ENCODE measurements at regions not wholly inside any gene's neighbourhood (a gene's known extent, or its start where the extent isn't known, plus 50 kb on each side); places are given as distances from the start of the nearest gene placed in this dataset.
"Not testable (repeated sequence)": the region's sequence is repeated elsewhere in the genome, so short reads cannot be mapped to it uniquely, and the experiment has no call there.

DNA sequence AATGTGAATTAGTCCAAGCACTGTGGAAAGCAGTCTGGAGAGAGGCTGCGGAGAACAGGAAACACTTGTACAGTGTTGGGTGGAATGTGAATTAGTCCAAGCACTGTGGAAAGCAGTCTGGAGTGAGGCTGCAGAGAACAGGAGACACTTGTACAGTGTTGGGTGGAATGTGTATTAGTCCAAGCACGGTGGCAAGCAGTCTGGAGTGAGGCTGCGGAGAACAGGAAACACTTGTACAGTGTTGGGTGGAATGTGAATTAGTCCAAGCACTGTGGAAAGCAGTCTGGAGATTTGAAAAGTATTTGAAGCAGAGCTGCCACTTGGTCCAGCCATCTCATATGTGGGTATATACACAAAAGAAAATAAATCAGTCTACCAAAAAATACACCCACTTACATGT lies 111.5 kb downstream of the OR4M2 start:
- in situ Hi-C loops (cut with HindIII; ENCODE audit: low pct_unique_long_range_greater_than_20kb, low sequenced_read_pairs); DNase-seq (ENCODE audit: low read depth): not testable (repeated sequence)

DNA sequence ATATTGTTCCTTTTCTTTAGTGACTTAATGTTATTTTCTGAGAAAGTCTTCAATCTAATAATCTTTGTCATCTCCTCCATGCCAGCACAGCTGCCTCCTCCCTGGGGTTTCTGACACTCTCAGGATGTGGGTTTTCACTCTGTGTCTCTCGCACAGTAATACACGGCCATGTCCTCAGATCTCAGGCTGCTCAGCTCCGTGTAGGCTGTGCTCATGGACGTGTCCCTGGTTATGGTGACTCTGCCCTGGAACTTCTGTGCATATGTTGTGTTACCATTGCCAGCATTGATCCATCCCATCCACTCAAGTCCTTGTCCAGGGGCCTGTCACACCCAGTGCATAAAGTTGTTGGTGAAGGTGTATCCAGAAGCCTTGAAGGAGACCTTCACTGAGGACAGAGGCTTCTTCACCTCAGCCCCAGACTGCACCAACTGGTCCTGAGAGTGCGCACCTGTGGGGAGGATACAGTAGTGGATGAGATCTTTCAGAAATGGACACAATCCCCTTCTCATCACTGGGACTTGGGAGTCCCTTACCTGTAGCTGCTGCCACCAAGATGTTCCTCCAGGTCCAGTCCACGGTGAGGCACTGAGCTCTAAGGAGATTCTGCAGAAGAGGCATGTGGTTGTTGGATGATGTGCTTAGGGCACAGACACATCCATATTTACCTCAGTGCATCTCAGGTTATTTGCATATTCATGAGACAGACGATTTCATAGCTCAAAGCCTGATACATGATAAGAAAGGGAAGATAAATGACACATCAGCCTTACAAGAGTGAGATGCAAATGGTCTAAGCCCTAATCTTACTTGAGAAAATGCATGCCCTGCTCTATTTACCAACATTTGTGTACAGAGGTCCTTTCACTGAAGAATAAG lies 114.7 kb downstream of the OR4M2 start:
- in situ Hi-C loops (cut with HindIII; ENCODE audit: low pct_unique_long_range_greater_than_20kb, low sequenced_read_pairs); DNase-seq (ENCODE audit: low read depth): not testable (repeated sequence)

DNA sequence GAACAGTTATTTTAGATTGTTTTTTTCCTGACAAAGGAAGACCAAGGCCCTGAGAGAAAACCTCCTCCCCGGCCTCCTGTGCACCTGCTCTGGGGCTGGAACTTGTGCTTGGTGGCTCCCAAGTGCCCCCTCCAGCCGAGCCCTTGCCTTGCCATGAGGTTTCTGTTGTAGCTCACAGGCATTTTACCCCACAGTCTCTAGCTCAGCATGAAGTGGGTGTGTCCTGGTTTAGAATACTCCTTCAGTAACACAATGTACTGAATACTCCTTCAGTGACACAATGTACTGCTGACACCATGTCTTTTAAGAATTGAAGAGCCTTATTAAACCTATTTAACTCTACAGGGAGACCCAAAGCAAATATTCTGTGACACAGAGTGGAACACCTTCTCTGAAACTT lies 116.1 kb downstream of the OR4M2 start:
- DNase-seq (ENCODE audit: low read depth); in situ Hi-C loops (cut with HindIII; ENCODE audit: low pct_unique_long_range_greater_than_20kb, low sequenced_read_pairs): not testable (repeated sequence)

DNA sequence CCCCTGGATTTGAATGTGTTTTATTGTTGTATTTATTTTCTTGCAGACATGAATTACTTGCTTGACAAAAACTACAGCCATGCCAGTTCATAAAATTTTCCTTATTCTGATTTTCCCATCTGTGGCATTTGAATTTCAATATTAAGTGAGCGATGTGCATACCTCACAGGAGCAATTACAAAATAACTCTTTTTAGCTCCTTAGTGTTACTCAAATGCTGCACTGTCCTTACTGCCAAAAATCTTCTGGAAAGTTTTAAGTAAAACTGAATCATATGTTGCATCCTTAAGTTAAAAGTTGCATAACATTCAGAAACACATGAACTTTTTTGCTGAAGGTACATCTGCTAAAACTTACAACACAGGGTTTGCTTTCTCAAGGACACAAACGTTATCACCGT lies 120.1 kb downstream of the OR4M2 start:
- in situ Hi-C loops (cut with HindIII; ENCODE audit: low pct_unique_long_range_greater_than_20kb, low sequenced_read_pairs); DNase-seq (ENCODE audit: low read depth): not testable (repeated sequence)

DNA sequence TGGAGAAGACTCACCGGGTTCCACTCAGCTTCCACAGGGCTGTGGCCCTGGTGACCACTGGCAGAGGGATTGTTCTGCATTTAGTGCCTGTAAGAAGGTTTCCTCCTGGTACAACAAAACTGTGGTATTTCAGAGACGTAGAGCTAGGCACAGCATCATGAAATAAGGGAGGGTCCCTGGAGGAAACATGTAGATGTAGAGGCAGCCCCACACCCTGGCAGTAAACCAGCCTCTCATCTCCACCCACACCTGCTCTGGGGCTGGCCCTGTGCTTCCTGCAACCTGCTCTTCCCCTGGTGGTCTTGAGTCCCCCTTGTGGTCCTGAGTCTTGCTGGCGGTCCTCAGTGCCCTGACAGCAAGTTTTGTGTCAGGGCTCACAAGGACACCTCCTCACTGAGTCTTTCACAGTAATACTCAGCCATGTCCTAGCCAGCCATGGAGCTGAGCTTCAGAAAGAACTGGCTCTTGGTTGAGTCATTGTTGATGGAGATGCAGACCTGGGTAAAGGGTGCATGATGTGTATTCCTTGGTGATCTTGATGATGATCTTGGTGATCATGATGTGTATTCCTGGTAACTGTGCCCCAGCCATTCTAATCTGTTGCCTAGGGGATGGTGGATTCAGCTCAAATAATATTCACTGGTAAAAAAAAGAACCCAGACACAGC lies 121.8 kb downstream of the OR4M2 start:
- in situ Hi-C loops (cut with HindIII; ENCODE audit: low pct_unique_long_range_greater_than_20kb, low sequenced_read_pairs); DNase-seq (ENCODE audit: low read depth): not testable (repeated sequence)

DNA sequence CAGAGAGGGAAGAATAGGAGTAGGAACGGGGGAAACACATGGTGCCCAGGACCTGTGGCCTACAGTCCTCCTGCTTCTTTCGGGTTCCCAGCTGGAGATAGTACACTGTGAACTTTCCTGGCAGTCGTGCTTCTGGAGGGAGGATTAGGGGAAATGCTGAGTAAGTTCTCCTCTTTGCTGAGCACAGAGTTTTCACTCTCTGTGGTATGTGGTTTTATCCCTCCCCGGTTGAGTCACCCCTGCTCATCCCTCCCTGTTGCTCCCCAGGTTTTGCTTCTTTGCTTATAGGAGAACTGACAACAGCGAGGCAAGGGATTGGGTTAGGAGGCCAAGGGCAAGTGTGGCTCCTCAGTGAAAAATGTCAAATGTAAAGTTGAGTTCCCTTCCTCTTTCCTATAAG lies 122.9 kb downstream of the OR4M2 start:
- in situ Hi-C loops (cut with HindIII; ENCODE audit: low pct_unique_long_range_greater_than_20kb, low sequenced_read_pairs); DNase-seq (ENCODE audit: low read depth): not testable (repeated sequence)

DNA sequence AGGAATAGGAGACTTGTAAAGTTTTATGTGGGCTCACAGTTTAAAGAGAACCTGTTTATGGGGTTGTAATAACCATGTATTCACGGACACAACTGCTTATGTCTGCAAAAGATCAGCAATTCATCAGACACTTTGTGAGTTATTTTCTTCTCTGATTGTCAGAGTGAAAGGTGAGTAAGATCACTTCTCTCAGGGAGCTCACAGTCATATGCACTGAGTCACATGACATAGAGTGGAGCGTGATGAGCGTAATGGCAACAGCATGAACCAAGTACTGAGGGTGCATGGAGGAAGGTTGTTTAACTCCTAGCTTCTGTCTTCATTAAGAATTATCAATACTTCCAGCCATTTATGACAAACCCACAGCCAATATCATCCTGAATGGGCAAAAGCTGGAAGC lies 128.8 kb downstream of the OR4M2 start:
- DNase-seq (ENCODE audit: low read depth); in situ Hi-C loops (cut with HindIII; ENCODE audit: low pct_unique_long_range_greater_than_20kb, low sequenced_read_pairs): not testable (repeated sequence)

DNA sequence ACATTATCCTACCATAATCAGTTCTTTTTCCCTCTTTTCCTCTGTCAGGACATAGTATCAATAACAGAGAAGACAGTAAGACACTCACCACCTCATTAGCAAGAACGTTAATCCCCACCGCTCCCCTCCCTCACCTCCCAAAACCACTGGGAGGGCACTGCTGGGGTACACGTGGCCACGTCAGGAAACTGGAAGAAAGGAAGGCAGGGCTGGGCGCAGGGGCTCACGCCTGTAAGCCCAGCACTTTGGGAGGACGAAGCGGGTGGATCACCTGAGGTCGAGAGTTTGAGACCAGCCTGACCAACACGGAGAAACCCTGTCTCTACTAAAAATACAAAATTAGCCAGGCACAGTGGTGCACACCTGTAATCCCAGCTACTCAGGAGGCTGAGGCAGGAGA lies 142.3 kb downstream of the OR4M2 start:
- in situ Hi-C loops (cut with HindIII; ENCODE audit: low pct_unique_long_range_greater_than_20kb, low sequenced_read_pairs); DNase-seq (ENCODE audit: low read depth): not testable (repeated sequence)

DNA sequence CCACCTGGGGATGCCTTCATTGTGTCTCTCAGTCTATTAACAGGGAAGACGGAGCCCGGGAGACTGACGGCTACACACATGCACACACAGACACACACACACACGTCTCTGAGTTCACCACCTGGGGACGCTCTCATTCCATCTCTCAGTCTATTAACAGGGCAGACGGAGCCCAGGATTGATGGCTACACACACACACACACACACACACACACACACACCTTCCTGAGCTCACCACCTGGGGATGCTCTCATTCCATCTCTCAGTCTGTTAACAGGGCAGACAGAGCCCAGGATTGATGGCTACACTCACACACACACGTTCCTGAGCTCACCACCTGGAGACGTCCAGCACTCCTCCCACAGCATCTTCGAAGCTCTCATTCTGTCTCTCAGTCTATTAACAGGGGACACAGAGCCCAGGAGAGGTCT lies 143.9 kb downstream of the OR4M2 start:
- DNase-seq (ENCODE audit: low read depth): no peak
- in situ Hi-C loops (cut with HindIII; ENCODE audit: low pct_unique_long_range_greater_than_20kb, low sequenced_read_pairs): no loop called here

DNA sequence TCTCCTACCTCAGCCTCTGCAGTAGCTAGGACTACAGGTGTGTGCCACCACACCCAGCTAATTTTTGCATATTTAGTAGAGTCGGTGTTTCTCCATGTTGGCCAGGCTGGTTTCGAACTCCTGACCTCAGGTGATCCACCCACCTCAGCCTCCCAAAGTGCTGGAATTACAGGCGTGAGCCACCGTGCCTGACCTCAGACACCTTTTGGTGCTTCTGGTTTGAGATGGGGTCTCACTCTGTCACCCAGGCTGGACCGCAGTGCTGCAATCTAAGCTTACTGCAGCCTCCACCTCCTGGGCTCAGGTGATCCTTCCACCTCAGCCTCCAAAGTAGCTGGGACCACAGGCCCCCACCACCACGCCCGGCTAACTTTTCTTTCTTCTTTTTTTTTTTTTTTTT lies 144.6 kb downstream of the OR4M2 start:
- DNase-seq (ENCODE audit: low read depth); in situ Hi-C loops (cut with HindIII; ENCODE audit: low pct_unique_long_range_greater_than_20kb, low sequenced_read_pairs): not testable (repeated sequence)

DNA sequence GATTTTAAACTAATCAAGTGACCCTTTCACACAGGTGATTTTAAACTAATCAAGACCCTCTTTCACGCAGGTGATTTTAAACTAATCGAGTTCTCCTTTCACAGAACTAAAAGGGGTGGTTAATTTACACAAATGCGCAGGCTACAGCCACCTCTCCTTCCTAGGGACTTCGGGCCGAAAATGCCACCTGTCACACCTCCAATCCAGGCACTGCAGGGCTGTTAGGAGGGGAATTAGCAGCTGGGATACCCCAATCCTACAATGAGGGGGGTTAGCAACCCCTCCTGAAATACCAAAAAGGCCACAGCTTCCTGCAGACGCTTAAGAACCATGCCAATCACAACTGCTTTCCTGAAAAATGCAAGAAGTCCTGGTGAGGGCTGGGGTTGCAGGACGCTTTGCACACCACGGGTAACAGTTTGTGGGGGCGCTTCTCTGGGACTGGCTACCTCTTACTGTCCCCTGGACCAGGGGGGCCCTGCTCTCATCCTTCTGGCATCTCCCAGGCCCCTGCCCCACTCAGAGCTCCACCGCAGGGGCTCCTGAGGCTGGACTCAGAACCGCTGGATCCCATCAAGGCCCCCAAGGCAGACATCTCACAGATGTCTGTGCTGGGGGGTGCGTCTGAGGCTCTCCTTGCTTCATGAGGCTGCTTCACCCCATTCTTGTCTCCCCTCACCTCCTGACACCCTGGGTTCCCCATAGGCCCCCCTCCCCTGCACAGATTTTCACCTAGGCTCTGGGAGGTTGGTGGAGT lies 145.9 kb downstream of the OR4M2 start:
- in situ Hi-C loops (cut with HindIII; ENCODE audit: low pct_unique_long_range_greater_than_20kb, low sequenced_read_pairs): no loop called here
- DNase-seq (ENCODE audit: low read depth): no peak

DNA sequence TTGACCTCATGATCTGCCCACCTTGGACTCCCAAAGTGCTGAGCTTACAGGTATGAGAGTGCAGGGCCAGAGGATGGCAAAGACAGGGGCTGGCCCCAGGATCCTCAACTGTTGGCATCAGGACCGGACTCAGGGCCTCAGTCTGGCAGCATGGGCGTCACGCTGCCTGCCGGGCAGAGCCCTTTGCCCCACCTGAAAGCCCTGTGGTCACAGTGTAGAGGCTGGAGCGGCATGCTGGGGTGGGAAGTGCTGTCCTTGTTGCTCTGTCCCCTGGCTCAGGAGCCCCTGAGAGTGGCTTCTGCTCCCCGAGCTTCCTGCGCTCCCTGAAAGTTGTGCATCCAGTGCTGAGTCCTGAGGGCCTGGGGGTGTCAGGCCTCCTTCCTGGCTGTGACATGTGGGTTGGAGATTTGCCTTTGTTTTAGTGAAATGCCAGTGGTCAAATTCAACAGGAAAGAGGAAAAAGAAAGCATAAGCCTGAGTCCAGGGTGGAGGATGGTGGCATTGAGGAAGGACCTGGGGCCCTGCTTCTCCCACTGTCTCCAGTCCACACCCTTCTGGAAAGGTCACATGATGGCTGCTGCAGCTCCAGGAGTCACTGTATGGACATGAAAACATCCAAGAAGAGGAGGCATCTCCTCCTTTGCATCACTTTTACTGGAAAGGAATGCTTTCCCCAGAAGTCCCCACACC lies 147.2 kb downstream of the OR4M2 start:
- in situ Hi-C loops (cut with HindIII; ENCODE audit: low pct_unique_long_range_greater_than_20kb, low sequenced_read_pairs): no loop called here
- DNase-seq (ENCODE audit: low read depth): no peak

DNA sequence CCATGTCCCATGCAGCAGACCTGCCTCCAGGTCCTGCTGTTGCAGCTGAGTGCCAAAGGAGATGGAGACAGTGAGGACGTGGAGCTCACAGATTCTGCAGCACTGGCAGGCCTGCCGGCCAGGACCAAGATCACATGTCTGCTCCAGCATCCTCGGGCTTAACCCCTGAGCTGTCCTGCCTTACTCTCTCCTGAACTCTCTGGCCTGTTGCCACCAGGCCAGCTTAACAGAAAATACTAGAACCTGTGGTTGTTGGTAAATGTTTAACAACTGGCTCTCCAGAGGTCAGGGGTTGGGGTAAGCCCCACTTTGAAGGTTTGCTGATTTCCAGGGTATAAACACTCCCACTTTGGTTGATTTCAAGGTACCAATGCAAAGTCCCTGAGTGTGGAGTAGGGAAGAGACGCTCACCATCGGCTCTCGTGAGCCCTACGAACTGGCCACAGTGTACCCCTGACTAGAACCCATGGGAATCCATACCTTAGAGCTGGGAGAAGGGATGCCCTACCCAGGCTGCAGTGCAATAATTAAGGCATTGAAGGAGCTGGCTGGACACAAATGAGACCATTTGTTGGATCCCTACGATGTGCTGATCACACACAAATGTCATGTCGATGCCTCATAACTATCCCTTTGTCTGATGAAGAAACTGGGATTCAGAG lies 147.9 kb downstream of the OR4M2 start:
- in situ Hi-C loops (cut with HindIII; ENCODE audit: low pct_unique_long_range_greater_than_20kb, low sequenced_read_pairs): no loop called here

DNA sequence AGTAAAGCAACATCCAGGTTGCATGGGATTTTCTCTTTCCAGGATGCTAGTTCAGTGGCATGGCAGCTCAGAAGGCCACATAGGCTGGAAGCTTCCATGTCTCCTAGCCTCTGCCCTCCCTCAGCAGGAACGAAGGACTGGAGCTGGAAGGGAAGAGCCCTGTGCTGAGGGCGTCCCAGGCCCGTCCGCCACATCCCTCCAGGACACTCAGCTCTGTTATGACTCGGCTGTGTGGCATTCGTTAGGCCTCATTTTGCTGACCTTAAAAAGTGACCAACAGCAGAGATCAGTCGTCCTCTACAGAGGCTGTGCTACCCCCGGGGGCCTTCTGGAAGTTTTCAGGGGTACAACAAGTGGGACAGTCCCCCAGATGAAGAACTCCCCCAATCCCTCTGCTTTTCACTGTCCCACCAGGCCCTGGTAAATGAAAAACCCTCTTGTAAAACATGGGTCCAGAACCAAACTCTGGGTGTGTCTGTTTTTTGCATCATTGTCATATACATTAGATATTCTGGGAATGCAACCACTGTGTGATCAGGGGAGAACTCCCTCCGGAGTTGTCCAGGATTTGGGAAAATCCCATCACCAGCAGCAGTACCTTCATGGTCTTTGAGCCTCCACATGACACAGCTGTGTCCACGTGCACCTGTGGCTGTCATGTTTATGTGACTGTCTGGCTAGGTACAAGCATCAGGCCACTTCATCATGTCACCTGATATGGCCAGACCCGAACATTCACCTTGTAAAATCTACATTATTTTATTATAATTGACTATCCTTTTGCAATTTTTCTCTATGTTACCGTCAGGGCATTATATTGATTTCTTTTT lies 149.9 kb downstream of the OR4M2 start:
- in situ Hi-C loops (cut with HindIII; ENCODE audit: low pct_unique_long_range_greater_than_20kb, low sequenced_read_pairs): no loop called here
- DNase-seq (ENCODE audit: low read depth): no peak

More for the DNA sequence above, 147.9 kb downstream of the OR4M2 start:
- DNase-seq (ENCODE audit: low read depth): no peak

DNA sequence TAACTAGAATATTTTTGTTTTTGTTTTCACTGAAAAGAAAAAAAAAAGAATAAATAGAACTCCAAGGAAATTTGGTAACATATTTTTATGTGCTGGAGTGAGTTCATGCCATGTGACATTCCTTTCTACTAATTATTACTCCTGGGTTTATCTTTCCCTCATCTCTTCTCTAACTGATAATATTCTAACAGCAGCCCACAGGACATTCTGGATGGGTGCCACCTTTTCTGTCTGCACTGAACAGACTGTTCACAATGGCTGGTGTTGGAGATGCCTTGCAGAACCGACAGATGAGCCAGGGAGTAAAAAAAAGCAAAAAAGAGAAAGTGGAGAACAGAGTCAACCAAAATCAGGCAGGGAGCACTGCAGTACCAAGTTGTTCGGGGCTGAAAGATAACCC lies 151.3 kb downstream of the OR4M2 start:
- in situ Hi-C loops (cut with HindIII; ENCODE audit: low pct_unique_long_range_greater_than_20kb, low sequenced_read_pairs): no loop called here
- DNase-seq (ENCODE audit: low read depth): no peak

DNA sequence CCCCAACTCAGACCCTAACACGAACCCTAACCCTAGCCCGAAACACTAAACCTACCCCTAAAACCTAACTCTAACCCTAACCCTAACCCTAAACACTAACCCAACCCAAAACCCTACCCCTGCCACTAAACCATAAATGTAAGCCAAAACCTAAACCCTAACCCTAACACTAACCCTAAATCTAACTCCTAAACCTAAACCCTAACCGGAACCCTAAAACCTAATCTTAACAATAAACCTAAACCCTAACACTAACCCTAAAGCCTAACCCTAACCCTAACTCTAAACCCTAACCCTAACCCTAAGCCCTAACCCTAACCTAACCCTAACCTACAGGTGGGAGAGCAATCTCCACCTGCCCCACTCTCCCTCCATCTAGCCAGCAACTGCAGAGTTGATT lies 152.3 kb downstream of the OR4M2 start:
- in situ Hi-C loops (cut with HindIII; ENCODE audit: low pct_unique_long_range_greater_than_20kb, low sequenced_read_pairs): no loop called here
- no peak for DNase-seq (ENCODE audit: low read depth)
